SHP77 (cell line): ENCODE measurements at regions not wholly inside any gene's neighbourhood (a gene's known extent, or its start where the extent isn't known, plus 50 kb on each side); places are given as distances from the start of the nearest gene placed in this dataset.

ENCODE experiments used
- DNase-seq, 2 experiments: peaks; one replicate each; lab custom pipeline; 2025; lab: John Stamatoyannopoulos, UW

DNA sequence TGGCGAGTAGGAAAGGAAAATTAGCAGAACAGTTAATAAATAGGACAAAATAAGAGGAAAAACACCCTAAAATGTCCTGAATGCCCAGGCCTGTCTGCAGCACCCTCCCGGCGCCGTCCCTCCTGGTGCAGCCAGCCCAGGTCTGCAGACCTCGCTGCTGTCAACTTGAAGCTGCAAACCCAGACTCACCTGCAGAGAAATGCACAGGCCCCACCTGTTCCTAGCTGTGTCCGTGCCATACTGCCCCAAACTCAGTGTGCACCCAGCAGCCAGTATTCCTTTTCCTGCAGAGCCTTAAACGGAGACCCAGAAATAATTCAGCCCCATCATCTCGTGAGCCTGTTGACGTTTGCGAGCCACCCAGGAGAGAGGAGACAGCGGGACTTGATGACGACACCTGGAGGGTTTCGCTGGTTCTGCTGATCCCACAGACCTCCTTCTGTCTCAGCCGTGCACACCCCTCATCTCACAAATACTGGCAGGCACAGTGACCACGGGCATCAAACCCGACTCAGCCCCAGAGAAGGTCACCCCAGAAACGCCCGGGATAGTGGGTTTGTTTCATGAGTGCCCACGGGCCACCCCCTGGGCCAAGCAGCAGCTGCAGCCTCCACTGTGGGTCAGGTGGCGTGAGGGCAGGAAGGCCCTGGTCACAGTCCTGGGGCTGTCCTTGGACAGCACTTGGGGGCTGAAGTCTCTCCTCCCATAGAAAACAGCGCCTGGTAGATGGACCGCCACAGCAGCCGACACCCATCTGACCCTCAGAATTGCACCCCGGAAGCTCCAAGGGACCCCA, 239.5 kb upstream of the SALL3 start:
- no peak for DNase-seq

- no peak for DNase-seq
Observed at GRCh38 chr18:78740876-78741275, 238.7 kb upstream of the SALL3 start.

GRCh38 chr18:78741381-78742217, 238.0 kb upstream of the SALL3 start:
- no peak for DNase-seq

DNA sequence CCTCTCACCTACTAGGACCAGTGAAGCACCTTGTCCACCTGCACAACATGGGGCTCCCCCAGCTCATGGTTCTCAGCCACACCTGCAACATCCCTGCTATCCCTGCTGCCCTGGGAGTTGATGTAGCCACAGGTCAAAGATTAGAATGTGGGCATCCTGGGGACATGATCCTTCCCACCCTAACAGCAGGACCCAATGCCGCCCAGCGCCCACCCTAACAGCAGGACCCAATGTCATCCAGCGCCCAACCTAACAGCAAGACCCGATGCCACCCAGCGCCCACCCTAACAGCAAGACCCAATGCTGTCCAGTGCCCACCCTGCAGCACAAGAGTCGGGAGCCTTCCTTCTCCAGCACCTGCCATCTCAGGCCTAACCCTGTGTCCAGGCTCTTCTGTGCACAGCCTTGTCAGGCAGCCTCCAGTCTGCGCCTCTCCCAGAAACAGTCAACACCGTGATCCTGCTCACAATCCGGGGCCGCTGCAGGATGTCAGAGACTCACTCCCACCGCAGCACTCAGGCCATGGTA, 237.3 kb upstream of the SALL3 start:
- DNase-seq: no peak

GRCh38 chr18:78743078-78743477, 236.5 kb upstream of the SALL3 start:
- no peak for DNase-seq

DNA sequence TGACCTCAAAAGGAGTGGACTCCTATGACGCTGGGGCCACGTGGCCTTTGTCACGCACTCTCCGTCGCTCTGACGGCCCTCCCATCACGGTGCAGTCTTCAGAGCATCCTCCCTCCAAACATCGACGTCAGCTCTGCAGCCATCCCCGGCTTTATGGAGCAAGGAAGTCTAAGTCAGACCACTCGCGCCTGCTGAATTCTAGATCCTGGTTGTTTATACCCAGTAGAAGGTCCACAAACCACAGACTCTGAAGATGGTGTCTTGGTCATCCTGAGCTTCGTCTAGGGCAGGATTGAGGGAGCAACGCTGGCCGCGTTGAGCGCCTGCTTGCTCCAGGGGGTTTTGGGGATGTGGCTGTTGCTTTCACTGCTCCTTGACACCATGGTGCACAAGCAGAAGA, 228.0 kb upstream of the SALL3 start:
- no peak for DNase-seq

DNA sequence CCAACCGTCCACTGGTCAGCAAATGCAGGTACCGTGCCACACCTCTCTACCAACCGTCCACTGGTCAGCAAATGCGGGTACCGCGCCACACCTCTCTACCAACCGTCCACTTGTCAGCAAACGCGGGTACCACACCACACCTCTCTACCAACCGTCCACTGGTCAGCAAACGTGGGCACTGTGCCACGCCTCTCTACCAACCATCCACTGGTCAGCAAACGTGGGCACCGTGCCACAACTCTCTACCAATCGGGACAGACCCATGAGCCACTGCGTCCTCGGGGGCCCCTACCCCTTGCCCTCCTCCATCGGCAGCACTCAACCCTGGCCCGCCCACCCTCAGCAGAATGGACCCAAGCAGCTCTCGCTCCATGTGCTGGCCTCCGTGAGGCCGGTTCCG, 226.4 kb upstream of the SALL3 start:
- DNase-seq: no peak

DNA sequence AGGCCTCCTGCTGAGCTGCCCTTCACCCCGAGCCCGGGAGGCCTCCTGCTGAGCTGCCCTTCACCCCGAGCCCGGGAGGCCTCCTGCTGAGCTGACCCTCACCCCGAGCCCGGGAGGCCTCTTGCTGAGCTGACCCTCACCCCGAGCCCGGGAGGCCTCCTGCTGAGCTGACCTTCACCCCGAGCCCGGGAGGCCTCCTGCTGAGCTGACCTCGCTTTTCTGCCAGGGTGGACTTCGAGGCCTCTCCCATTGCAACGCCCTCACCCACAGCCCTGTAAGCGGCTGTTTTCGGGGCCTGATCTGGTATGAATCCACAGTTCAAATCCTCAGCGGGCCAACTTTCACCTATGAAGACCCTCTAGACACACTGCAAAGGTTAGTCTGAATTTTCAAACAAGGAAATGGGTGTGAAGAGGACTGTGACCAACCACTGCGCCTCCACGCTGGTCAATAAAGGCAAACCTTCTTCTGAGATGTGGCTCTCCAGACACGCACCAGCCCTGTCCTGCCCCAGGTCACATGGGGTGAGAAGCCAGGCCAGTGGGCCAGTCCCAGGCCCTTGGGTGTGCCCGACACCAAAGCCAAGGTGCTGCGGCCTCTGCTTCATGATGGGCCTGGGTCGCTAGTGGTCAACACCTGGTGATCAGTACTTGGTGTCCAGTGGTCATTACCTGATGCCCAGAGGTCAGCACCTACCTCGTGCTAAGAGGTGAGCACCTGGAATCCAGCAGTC, 225.1 kb upstream of the SALL3 start:
- DNase-seq: no peak

DNA sequence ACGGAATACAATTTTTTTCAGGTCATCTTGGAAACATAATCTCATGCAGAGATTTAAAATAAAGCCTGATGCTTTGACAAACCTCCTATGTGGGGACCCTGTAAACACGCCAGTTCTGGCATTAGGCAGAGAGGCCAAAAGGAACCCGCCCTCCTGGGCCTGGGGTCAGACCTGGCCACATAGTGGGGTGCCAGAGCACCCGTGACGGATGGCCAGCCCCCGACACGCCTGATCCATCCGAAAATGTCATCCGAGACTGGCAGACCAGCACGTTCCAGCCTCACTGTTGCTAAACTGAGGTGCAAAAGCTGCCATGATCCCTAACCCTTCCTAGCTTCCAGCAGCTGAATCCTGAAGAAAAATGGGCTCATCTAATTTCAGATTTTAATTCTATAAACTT, 222.6 kb upstream of the SALL3 start:
- DNase-seq: no peak

GRCh38 chr18:78758496-78758895, 221.1 kb upstream of the SALL3 start:
- DNase-seq: no peak

GRCh38 chr18:78762753-78763152, 216.9 kb upstream of the SALL3 start:
- no peak for DNase-seq

GRCh38 chr18:78764544-78764943, 215.1 kb upstream of the SALL3 start:
- DNase-seq: no peak

DNA sequence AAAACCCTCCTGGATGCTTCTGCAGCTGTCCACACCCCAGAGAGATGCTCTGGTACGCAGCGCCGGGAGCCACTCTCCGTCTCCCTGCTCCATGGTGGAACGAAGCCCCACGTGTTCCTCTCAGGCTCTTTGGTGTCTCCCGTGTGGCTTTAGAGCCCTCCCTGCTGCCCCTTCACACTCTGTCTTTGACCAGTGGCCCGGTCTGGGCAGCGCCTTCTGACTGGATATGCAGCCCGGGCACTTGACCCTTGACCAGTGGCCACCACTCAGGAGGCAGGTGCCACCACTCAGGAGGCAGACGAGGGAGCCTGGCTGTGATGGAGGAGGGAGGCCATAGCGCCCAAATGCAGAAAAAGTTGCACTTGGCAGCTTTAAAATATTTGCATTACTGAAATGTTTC, 214.5 kb upstream of the SALL3 start:
- DNase-seq: no peak

- no peak for DNase-seq
Observed at GRCh38 chr18:78765637-78766281, 213.9 kb upstream of the SALL3 start.

DNA sequence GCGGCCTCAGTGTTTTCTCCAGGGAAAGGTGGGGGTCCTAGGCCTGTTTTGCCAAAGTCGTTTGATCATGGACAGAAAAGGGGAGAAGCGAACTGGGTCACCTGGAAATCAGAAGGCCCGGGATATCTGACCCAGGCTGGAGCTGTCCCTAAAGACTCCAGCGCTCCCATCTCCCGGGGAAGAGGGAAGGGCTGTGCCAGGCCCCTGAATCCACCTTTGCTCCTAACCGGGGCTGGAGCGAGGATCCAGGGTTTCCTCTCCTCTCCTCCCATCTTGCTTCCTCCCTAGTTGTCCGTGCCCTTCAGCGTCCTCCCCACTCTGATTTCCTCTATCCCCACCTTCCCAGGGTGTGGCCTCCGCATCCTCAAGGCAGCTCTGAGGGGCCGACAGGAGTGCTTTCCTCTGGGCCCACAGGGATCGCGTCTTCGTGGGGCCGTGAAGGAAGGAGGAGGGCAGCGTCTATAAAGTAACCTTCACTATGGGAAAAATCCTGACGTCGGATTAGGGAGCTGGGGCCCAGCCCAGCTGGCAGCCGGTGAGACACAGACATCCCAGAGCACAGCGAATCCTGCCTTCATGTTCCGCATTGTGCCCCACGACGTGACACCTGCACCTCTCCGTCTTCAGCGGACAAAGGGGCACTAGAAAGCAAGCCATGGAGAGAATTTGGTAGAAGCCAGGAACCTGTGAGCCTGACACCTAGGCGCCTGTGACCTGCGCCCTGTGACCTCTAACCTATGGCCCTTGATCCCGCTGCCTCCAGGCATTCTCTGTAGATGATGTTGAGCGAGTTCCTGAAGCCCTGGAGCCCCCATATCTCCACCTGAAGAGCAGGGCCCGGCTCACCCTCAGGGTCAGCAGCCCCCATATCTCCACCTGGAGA, 212.7 kb upstream of the SALL3 start:
- no peak for DNase-seq

DNA sequence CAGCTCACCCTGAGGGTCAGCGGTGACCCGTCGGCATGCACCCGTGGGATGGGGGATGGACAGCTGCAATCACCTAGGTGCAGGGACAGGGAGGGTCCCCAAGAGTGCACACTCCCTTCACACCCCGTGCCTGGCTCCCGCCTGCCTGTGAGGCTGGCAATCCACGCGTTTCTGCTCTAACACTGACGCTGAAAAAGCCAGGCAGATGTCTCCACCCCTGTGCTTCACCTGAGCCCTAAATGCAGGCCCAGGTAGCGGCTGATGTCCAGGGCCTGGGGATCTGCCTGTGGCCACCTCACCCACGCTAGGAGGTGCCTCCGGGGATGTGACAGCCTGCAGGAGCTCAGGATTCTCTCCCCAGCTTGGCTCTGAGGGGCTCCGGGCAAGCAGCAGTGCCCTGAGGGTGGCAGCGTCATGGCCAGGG, 212.0 kb upstream of the SALL3 start:
- DNase-seq: no peak

DNA sequence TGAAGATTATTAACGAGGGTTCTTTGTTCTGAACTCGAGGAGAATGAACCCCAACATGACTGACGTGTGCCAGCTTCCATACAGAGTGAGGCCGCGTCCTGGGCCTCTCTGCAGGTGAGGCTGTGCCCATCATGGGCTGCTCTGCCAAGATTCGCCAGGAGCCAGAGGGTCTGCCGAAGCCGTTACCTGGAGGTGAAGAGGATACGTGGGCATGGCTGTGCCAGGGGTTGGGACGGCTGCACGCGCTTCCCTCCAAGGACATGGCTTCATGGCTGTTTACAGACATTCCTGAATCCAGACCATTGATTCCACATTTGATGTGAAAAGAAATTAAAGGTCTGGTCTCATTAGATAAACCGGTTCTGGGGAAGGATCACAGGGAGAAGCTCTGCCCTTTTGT, 211.4 kb upstream of the SALL3 start:
- DNase-seq: no peak

- no peak for DNase-seq
Observed at GRCh38 chr18:78768656-78769501, 210.7 kb upstream of the SALL3 start.

GRCh38 chr18:78769502-78770105, 210.0 kb upstream of the SALL3 start:
- DNase-seq: no peak
